ENCODE measurements at regions not wholly inside any gene's neighbourhood (a gene's known extent, or its start where the extent isn't known, plus 50 kb on each side); places are given as distances from the start of the nearest gene placed in this dataset.

- no peak for DNase-seq
Observed at GRCh38 chr1:38375035-38375434, 328.4 kb upstream of the POU3F1 start.

- DNase-seq: no peak
Observed at GRCh38 chr1:38371505-38371844, 324.9 kb upstream of the POU3F1 start.

- no peak for DNase-seq
Observed at GRCh38 chr1:38370716-38371504, 324.3 kb upstream of the POU3F1 start.

GRCh38 chr1:38365242-38365641, 318.6 kb upstream of the POU3F1 start:
- DNase-seq: no peak

DNA sequence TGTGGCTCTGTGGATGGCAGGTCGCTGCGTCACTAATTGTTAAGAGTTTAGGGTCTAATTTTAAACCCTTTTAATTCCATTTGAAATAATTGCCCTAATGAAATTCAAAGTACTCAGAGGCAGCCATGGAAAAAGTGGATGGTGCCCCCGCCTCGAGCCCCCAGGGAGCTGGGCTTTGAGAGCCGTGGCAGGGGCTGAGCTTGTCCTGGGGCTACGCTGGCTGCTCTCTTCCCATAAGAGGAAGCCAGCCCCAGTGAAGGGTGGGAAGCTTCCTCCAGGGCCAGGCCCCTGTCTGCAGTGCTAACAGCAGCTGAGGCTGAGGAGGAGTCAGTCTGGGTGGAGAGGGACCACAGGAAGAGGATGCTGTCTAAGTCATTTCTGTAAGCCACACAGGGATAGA, 315.0 kb upstream of the POU3F1 start:
- no peak for DNase-seq

GRCh38 chr1:38360807-38361206, 314.2 kb upstream of the POU3F1 start:
- DNase-seq: no peak

GRCh38 chr1:38353956-38354355, 307.4 kb upstream of the POU3F1 start:
- DNase-seq: no peak

DNA sequence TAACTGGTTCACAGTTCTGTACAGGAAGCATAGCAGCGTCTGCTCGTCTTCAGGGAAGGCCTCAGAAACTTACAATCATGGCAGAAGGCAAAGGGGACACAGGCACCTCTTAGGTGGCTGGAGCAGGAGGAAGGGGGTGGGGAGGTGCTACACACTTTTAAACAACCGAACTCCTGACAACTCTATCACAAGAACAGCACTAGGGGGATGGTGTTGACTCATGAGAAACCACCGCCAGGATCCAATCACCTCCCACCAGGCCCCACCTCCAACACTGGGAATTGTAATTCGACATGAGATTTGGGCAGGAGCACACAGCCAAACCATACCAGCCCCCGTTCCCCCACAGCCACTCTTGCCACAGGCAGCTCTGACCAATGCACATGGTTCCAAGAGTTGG, 306.3 kb upstream of the POU3F1 start:
- no peak for DNase-seq

DNA sequence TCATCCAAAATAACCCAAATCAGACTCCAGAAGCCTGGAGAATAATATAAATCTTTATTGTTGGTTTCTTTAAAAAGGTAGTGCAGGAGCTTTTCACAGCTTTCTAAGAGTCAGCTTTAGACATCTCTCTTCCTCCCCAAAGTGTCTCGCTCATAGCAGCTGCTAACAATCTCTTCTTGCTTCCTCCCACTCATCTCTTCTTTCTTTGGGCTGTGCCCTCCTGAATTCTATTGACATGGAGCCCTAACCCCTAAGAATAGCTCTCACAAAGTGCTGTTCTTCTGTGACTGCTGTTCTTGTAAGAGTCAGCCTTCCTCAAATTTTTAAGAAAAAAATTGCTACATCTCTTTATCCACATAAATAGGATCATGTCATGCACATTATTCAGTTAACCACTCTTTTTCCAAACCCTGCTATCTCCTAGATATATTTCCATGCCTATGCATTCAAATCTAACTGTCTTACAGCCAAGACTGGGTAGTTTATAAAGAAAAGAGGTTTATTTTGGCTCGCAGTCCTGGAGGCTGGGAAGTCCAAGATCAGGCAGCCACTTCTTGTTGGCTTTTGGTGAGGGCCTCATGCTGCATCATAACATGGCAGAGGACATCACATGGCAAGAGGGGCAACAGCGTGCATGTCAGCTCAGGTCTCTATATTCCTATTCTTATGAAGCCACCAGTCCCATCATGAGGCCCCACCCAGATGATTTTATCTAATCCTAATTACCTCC, 301.0 kb upstream of the POU3F1 start:
- DNase-seq: no peak

DNA sequence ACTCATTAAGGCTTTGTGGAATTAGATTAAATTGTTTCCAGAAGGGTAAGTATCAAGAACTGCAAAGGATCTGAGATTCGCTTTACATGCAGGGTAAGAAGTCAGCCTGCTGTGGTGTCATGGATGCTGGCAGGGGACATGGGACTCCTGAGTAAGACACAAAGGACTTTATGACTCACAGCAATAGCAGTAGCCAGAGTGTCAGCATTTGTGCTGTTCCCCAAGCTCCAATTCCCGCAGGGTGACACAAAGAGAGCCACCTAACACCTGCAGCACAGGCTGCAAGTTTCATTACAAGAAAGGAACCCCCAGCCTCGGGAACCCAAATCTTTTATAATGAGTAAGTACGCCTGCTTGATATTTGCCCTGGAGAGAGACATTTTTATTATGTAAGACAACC, 298.1 kb upstream of the POU3F1 start:
- DNase-seq: no peak

- no peak for DNase-seq
Observed at GRCh38 chr1:38341694-38342093, 295.1 kb upstream of the POU3F1 start.

DNA sequence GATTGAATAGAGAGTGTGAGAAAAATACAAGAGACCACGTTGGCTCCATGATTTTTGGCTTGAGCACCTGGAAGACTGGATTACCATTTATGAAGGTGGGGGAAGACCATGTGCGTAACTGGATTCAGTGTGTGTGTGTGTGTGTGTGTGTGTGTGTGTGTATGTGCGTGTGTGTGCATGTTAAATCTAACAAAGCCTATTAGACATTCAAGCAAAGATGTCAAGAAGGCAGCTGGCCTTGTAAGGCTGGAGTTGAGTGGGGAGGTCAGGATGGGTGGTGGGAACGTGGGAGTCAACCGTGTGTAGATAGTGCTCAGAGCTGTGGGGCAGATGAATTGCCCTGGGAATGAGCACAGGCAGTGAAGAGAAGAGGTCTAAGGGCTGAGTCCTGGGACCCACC, 293.8 kb upstream of the POU3F1 start:
- no peak for DNase-seq

DNA sequence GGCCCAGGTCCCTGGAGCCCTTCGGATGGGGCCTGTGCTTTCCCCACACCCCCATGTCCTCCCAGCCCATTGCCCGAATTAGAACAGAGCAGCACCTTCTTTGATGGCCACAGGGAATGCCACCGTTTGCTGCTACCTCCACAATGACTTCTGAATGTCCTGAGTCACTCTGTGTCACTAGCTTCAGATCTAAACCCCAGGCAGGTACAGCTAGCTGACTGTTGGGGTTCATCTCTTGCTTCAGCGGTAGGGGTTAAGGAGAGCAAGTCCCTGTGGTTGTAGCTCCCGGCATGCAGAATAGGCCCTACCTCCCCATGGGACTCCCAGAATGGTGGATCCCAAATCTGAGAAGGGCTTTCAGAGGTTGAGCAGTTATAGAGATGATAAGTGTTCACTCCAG, 291.1 kb upstream of the POU3F1 start:
- no peak for DNase-seq

DNA sequence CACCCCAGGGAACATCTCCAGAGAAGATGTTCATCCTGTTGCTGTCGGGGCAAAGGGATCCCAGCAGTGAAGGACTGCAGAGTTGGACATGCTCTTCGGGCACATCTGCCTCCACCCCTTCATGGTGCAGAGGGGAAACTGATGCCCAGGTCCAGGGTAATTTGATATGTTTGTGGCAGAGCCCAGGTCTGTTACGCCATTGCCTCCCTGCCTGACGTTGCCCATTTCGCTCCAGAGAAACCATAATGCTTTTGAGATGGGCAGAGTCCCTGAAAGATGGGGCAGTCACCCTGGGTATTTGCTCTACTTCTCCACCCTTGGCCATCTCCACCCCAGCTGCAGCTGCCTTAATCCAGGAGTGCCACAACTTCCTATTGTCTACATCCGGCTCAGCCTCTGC, 290.4 kb upstream of the POU3F1 start:
- no peak for DNase-seq

- peak; percentile 44 for DNase-seq
Observed at GRCh38 chr1:38336301-38336923, 289.8 kb upstream of the POU3F1 start.

DNA sequence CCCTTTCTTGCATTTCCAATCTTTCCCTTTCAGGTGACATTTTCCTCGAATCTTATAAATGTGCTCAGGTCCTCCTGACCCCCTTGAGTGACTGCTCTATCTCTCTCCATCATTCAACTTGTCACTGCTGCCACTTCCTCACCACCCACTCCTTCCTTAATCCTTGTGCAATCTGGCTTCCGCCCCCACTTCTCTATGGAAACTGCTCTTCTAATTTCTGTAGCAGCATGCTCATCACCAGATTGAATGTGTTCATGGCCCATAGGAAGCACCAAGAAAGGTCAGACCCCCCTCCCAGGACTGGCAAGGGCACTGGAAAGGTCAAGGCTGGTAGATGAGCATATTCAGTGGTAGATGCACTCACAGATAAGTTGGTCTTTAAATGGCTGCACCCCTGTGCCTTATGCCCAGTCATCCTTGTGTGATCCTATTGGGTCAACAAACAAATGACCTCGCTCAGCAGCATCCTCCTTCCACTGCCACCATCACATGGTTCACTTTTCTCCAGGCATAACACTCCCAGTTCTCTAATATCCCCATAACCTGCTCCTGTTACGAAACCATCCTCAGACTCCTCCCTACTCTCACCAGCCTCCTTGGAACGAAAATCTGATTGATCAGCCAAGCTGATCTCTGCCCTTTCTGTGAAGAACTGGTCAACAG, 288.5 kb upstream of the POU3F1 start:
- no peak for DNase-seq

DNA sequence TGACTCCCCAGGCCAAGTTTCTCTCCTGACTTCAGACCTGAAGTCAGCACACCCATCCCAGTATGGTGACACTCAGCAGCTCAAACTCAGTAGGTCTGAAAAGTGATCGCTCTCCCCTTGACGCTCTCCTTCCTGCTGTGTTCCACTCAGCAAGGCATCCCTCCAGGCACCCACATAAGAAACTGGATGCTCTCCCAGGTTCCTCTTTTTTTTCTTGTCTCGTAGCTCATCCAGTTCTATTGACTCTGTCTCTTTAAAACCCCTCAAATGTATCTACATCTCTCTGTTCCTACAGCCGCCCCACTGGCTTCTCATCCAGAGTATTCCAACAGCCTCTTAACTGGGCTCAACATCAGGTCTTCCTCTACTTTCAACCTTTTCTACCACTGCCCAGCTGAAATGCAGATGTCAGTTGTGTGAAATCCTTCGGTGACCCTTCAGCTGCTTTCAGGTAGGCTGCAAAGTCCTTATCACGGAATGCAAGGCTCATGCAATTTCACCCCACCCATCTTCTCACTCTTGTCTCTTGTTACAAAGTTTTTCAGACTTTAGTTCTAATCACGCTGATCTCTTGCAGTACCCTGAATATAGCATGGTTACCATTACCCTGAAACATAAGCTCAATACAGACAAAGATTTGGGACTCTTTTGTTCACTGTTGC, 286.2 kb upstream of the POU3F1 start:
- DNase-seq: no peak

DNA sequence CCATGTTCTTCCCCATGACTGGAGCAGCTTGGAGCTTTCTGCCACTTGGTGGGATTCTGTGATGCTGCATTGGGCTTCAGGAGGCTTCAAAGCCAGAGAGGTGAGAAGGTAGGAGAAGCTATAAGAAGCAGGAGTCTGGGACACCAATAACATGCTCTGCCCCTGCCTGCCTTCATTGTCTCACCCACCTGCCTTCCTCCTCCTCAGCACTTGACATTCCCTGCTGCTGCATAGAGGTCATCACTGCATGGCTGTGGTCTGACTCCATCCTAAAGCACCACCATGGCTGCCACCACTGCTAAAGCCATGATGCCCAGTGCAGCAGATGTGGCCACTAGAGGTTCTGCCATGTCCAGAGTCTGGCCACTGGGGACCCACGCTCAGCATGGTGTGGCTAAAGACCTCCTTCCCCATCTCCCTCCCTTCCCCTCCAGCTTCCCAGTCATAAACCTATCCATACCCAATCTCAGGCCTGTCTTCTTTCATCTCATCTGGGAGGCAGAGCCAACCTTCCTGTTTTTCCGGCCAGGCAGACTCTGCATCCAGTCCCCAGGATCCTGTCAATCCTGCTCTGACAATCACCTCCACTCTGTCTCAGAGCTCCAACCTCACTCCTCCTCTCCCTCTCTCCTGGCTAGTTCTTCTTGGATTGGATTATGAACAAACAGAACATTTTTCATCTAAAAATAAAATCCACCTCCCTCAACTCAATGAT, 285.1 kb upstream of the POU3F1 start:
- DNase-seq: no peak

DNA sequence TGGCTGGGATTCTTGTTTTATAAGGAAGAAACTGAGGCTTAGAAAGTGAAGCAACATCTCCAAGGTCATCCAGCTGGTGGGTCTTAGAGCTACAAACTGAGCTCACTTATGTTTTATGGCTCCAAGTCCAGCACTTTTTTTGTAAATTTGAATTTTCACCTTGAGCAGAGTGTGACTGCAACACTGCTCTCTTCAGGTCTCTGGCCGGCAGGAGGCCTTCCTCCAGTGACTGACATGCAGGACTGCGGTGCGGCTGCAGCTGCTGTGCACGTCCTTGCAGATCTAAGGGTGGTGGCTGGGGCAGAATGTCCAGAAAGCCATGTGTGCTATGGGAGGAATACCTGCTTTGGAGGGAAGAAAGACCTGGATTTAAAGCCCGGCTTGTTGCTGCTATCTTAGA, 284.2 kb upstream of the POU3F1 start:
- DNase-seq: no peak

DNA sequence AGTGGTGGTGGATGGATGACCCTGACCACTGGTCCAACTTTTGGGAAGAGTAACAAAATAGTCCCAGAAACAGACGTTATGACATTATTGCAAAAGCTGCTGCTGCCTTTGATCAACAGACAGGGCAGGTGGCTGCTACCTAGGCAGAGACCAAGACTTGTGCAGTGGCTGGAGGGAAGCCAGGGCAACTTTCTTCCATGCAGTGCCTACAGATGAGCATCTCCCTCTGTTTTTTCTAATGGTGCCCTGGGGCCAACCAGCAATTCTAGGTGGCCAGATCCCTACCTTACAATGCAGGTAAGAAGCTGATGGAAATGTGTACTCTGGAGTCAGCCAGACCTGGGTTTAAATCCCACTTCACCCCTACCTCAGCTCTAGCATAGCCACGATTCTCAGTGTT, 283.1 kb upstream of the POU3F1 start:
- no peak for DNase-seq

- DNase-seq: no peak
Observed at GRCh38 chr1:38328278-38329035, 281.9 kb upstream of the POU3F1 start.

- no peak for DNase-seq
Observed at GRCh38 chr1:38327559-38327973, 281.0 kb upstream of the POU3F1 start.

All from NCI-H774 (cell line).